SU-DHL-6 (cell line): ENCODE measurements at regions not wholly inside any gene's neighbourhood (a gene's known extent, or its start where the extent isn't known, plus 50 kb on each side); places are given as distances from the start of the nearest gene placed in this dataset.

Experiments
- EZH2phosphoT487 ChIP-seq: fragments of 200-600 bp; sonication (generic), shearing (Covaris generic); conservative IDR thresholded peaks from 2 replicates; pipeline ENCODE4 v1.6.1; 2018; ENCODE audit warnings: mild to moderate bottlenecking, antibody characterized with exemption, low read length, moderate library complexity, mixed read lengths
- TF ChIP-seq, protein P1 (sequence below): fragments of 200-600 bp; sonication (generic); IDR thresholded peaks from one replicate; pipeline ENCODE4 v1.5.1; 2017; ENCODE audit warnings: antibody characterized with exemption, mild to moderate bottlenecking, low read length, moderate library complexity; ENCODE audit not compliant: insufficient read depth, poor library complexity, severe bottlenecking

DNA sequence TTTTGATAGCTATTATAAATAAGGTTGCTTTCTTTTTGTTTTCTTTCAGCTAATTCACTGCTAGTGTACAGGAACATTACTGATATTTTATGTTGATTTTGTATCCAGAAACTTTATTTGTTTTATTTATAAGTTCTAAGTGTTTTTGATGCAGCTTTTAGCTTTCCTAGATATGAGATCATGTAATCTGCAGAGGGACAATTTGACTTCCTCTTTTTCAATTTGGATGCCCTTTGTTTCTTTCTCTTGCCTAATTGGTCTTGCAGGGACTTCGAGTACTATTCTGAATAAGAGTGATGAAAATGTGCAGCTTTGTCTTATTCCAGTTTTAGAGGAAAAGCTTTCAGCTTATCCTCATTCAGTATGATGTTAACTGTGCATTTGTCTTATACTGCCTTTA, 643.4 kb upstream of the CDH2 start:
- TF ChIP-seq, protein P1, sequence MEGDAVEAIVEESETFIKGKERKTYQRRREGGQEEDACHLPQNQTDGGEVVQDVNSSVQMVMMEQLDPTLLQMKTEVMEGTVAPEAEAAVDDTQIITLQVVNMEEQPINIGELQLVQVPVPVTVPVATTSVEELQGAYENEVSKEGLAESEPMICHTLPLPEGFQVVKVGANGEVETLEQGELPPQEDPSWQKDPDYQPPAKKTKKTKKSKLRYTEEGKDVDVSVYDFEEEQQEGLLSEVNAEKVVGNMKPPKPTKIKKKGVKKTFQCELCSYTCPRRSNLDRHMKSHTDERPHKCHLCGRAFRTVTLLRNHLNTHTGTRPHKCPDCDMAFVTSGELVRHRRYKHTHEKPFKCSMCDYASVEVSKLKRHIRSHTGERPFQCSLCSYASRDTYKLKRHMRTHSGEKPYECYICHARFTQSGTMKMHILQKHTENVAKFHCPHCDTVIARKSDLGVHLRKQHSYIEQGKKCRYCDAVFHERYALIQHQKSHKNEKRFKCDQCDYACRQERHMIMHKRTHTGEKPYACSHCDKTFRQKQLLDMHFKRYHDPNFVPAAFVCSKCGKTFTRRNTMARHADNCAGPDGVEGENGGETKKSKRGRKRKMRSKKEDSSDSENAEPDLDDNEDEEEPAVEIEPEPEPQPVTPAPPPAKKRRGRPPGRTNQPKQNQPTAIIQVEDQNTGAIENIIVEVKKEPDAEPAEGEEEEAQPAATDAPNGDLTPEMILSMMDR: no peak
- no peak for TF ChIP-seq EZH2phosphoT487
